ENCODE measurements at regions not wholly inside any gene's neighbourhood (a gene's known extent, or its start where the extent isn't known, plus 50 kb on each side); places are given as distances from the start of the nearest gene placed in this dataset.

- TF ChIP-seq CTCF (IDR thresholded peaks at IDR 0.05; ENCODE audit: control extremely low read depth in 1 of 3, insufficient read depth in 1 of 3, low read depth in 1 of 3, low read length in 3 of 3) (no peak), MAFK (IDR thresholded peaks at IDR 0.05; ENCODE audit: low read depth, low read length) (no peak), USF2 (IDR thresholded peaks at IDR 0.05; ENCODE audit: low read length) (no peak), CBX8 (IDR thresholded peaks at IDR 0.05; ENCODE audit: borderline replicate concordance, low read depth, low read length) (no peak), POLR2AphosphoS5 (IDR thresholded peaks at IDR 0.05; ENCODE audit: low read depth, low read length) (no peak), EP300 (IDR thresholded peaks at IDR 0.05; ENCODE audit: borderline replicate concordance in 1 of 2, low read depth in 2 of 2, low read length in 2 of 2) (no peak), YY1 (IDR thresholded peaks at IDR 0.05; ENCODE audit: low read depth, low read length) (no peak), SIN3A (conservative IDR thresholded peaks at IDR 0.05 in 1 of 2, IDR thresholded peaks at IDR 0.05 in 1 of 2; ENCODE audit: low read depth in 1 of 2, low read length in 2 of 2) (no peak), EZH2 (IDR thresholded peaks at IDR 0.05; ENCODE audit: low read depth, low read length, severe bottlenecking) (no peak)
- TF ChIP-seq, protein P1, sequence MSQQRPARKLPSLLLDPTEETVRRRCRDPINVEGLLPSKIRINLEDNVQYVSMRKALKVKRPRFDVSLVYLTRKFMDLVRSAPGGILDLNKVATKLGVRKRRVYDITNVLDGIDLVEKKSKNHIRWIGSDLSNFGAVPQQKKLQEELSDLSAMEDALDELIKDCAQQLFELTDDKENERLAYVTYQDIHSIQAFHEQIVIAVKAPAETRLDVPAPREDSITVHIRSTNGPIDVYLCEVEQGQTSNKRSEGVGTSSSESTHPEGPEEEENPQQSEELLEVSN (IDR thresholded peaks at IDR 0.05), result no peak
Measured at GRCh38 chr3:28905798-28906197, 375.1 kb upstream of the RBMS3 start.

All from H1 (cell line).